Right lobe of liver (tissue), 6 donors: ENCODE measurements at regions not wholly inside any gene's neighbourhood (a gene's known extent, or its start where the extent isn't known, plus 50 kb on each side); places are given as distances from the start of the nearest gene placed in this dataset.

Experiments
- ATAC-seq, 4 donors: fragments of 200-7000 bp; cut with Tn5 transposase; one replicate each; pipeline ENCODE4 v1.9.1; 2020; ENCODE audit warnings: mild to moderate bottlenecking in 4 of 4, moderate library complexity in 4 of 4
- DNase-seq, 3 donors: peaks; one replicate each; pipeline ENCODE4 v3.0.0-alpha.2; 2020
- H3K27ac ChIP-seq, 3 donors: fragments of 200-600 bp; one replicate each; pipeline ENCODE4 v1.8.0; 2022
- H3K27me3 ChIP-seq, 2 donors: fragments of 200-600 bp; one replicate each; pipeline ENCODE4 v1.8.0; 2022
- H3K36me3 ChIP-seq, 4 donors: fragments of 200-600 bp; sonication (generic) in 1 of 4; one replicate each; pipeline versions ENCODE4 v1.5.1 to v1.8.0; 2017 to 2022; ENCODE audit warnings: control low read depth in 1 of 4
- H3K4me1 ChIP-seq, 4 donors: fragments of 200-600 bp; sonication (generic) in 1 of 4; one replicate each; pipeline versions ENCODE4 v1.5.1 to v1.8.0; 2017 to 2022; ENCODE audit warnings: control low read depth in 1 of 4
- H3K4me3 ChIP-seq, 3 donors: fragments of 200-600 bp; one replicate each; pipeline ENCODE4 v1.8.0; 2022
- H3K9me3 ChIP-seq, 4 donors: fragments of 200-600 bp; sonication (generic) in 1 of 4; one replicate each; pipeline versions ENCODE4 v1.5.1 to v1.8.0; 2017 to 2022; ENCODE audit warnings: control low read depth in 1 of 4
- CTCF ChIP-seq, 4 donors: fragments of 200-600 bp in 3 of 4; fragments of 450-650 bp in 1 of 4; IDR thresholded peaks; one replicate each; pipeline versions ENCODE4 v1.5.1 to v1.8.0; 2016 to 2022; ENCODE audit warnings: antibody characterized with exemption in 4 of 4, mild to moderate bottlenecking in 2 of 4
- POLR2A ChIP-seq: fragments of 450-650 bp; IDR thresholded peaks from one replicate; pipeline ENCODE4 v1.6.1; 2017; ENCODE audit warnings: antibody characterized with exemption, mild to moderate bottlenecking
- WGBS: methylation state at CpG from one replicate; pipeline ENCODE4 v1.1.6; 2018; ENCODE audit warnings: low coverage, low lambda C conversion rate; ENCODE audit not compliant: insufficient coverage; ENCODE audit errors: missing lambda C conversion rate; 5-methylcytosine and 5-hydroxymethylcytosine counted together
- intact Hi-C, 2 donors: fragments of 100-400 bp; cut with DNase I; formaldehyde crosslinking; loops; one replicate each; pipeline versions ENCODE4 v1.11.2 to v1.14.1; 2022
- donor health status: DM: no; HTN: yes; CAD: no.
- donor health status: DM: no; HTN: no; CAD: no.
- donor health status: DM: no; HTN: no; CAD: no.
- donor health status: DM: no; HTN: yes; CAD: no.
- donor health status: DM: no; HTN: yes; CAD: no.

GRCh38 chr14:42565556-42565955 is 958.9 kb downstream of the LRFN5 start:
- DNase-seq (no peak), ATAC-seq (no peak)
- H3K4me1 ChIP-seq: no peaks in the 10 kb centered on the region
- no peaks in the 10 kb centered on the region for H3K27me3 ChIP-seq
- no peak overlapping the region for H3K4me3 ChIP-seq
- H3K36me3 ChIP-seq: no peaks in the 10 kb centered on the region
- intact Hi-C loops: no loop called here
- no peak for TF ChIP-seq CTCF (IDR thresholded peaks at IDR 0.05)
- TF ChIP-seq POLR2A: no peak
- no peak overlapping the region for H3K27ac ChIP-seq
- no peaks in the 10 kb centered on the region for H3K9me3 ChIP-seq

- H3K27ac ChIP-seq: no peak overlapping the region
- no peaks in the 10 kb centered on the region for H3K9me3 ChIP-seq
- ATAC-seq (no peak), DNase-seq (no peak)
- no peaks in the 10 kb centered on the region for H3K36me3 ChIP-seq
- H3K27me3 ChIP-seq: no peaks in the 10 kb centered on the region
- no peak for TF ChIP-seq CTCF (IDR thresholded peaks at IDR 0.05)
- intact Hi-C loops: no loop called here
- H3K4me3 ChIP-seq: no peak overlapping the region
- no peaks in the 10 kb centered on the region for H3K4me1 ChIP-seq
Measured at GRCh38 chr14:42563313-42563712, 956.6 kb downstream of the LRFN5 start.

GRCh38 chr14:42556551-42556950 is 949.9 kb downstream of the LRFN5 start:
- TF ChIP-seq CTCF (IDR thresholded peaks at IDR 0.05) (no peak), POLR2A (no peak)
- ATAC-seq (no peak), DNase-seq (no peak)
- H3K27me3 ChIP-seq: no peaks in the 10 kb centered on the region
- intact Hi-C loops: no loop called here
- H3K36me3 ChIP-seq: no peaks in the 10 kb centered on the region
- H3K27ac ChIP-seq: no peak overlapping the region
- H3K4me1 ChIP-seq: no peaks in the 10 kb centered on the region
- H3K9me3 ChIP-seq: no peaks in the 10 kb centered on the region
- WGBS: 22% methylated on average over 2 of the region's 2 CpGs
- H3K4me3 ChIP-seq: no peak overlapping the region

- Histone ChIP-seq H3K4me1 (no peaks in the 10 kb centered on the region), H3K9me3 (no peaks in the 10 kb centered on the region), H3K4me3 (no peak overlapping the region), H3K36me3 (no peaks in the 10 kb centered on the region), H3K27me3 (no peaks in the 10 kb centered on the region), H3K27ac (no peak overlapping the region)
- TF ChIP-seq CTCF (IDR thresholded peaks at IDR 0.05) (no peak), POLR2A (no peak)
- ATAC-seq (no peak), DNase-seq (no peak)
- WGBS: 49% methylated on average over 2 of the region's 2 CpGs
- intact Hi-C loops: no loop called here
Measured at GRCh38 chr14:42555365-42555764, 948.7 kb downstream of the LRFN5 start.

GRCh38 chr14:42554091-42554490 is 947.4 kb downstream of the LRFN5 start:
- Histone ChIP-seq H3K36me3 (no peaks in the 10 kb centered on the region), H3K27me3 (no peaks in the 10 kb centered on the region), H3K4me1 (no peaks in the 10 kb centered on the region), H3K27ac (no peak overlapping the region), H3K4me3 (no peak overlapping the region), H3K9me3 (no peaks in the 10 kb centered on the region)
- DNase-seq (no peak), ATAC-seq (no peak)
- intact Hi-C loops: no loop called here
- 59% methylated on average over 2 of the region's 2 CpGs for WGBS
- no peak for TF ChIP-seq POLR2A
- TF ChIP-seq CTCF (IDR thresholded peaks at IDR 0.05): no peak
